Testis (tissue), 2 donors: ENCODE measurements at regions not wholly inside any gene's neighbourhood (a gene's known extent, or its start where the extent isn't known, plus 50 kb on each side); places are given as distances from the start of the nearest gene placed in this dataset.

Experiments used
- DNase-seq: peaks from one replicate; pipeline ENCODE4 v3.0.0-alpha.2; 2019
- H3K27ac ChIP-seq, 2 donors: fragments of 200-600 bp; sonication (generic); one replicate each; pipeline ENCODE4 v1.5.1; 2019
- H3K27me3 ChIP-seq: fragments of 200-600 bp; sonication (generic); one replicate; pipeline ENCODE4 v1.5.1; 2019
- H3K36me3 ChIP-seq: fragments of 200-600 bp; sonication (generic); one replicate; pipeline ENCODE4 v1.5.1; 2017; ENCODE audit warnings: low read depth; ENCODE audit errors: missing control alignments
- H3K4me1 ChIP-seq: fragments of 200-600 bp; sonication (generic); one replicate; pipeline ENCODE4 v1.5.1; 2019
- H3K4me3 ChIP-seq, 2 donors: fragments of 200-600 bp; sonication (generic); one replicate each; pipeline ENCODE4 v1.5.1; 2017 to 2019
- H3K9me3 ChIP-seq: fragments of 200-600 bp; sonication (generic); one replicate; pipeline ENCODE4 v1.5.1; 2017
- CTCF ChIP-seq, 3 experiments: fragments of 450-650 bp in 2 of 3; fragments of 200-600 bp in 1 of 3; sonication (generic) in 1 of 3; IDR thresholded peaks; one replicate each; pipeline ENCODE4 v1.5.1; 2016 to 2019; ENCODE audit warnings: antibody characterized with exemption in 3 of 3, mild to moderate bottlenecking in 2 of 3, moderate library complexity in 1 of 3
- POLR2A ChIP-seq: fragments of 450-650 bp; IDR thresholded peaks from one replicate; pipeline ENCODE4 v1.6.1; 2017; ENCODE audit warnings: antibody characterized with exemption, mild to moderate bottlenecking, moderate library complexity
- WGBS, 2 donors: methylation state at CpG; one replicate each; pipeline ENCODE4 v1.1.5; 2018; 5-methylcytosine and 5-hydroxymethylcytosine counted together
- intact Hi-C: fragments of 100-400 bp; cut with DNase I; formaldehyde crosslinking; loops from one replicate; pipeline ENCODE4 v1.15.1; 2023; ENCODE audit warnings: low total_unique reads

- TF ChIP-seq POLR2A: no peak
- no peak for TF ChIP-seq CTCF (IDR thresholded peaks at IDR 0.05)
- Histone ChIP-seq H3K4me1 (no peaks in the 10 kb centered on the region), H3K27me3 (no peaks in the 10 kb centered on the region), H3K9me3 (no peaks in the 10 kb centered on the region), H3K36me3 (no peaks in the 10 kb centered on the region), H3K4me3 (no peak overlapping the region), H3K27ac (no peak overlapping the region)
- WGBS, 2 donors: 66% methylated on average over 6 to 7 of the region's 7 CpGs
- intact Hi-C loops: no loop called here
- DNase-seq: no peak
Observed at GRCh38 chr14:29028973-29029582, 262.5 kb downstream of the FOXG1 start.

- WGBS, 2 donors: 48% methylated on average over 2 of the region's 2 CpGs
- Histone ChIP-seq H3K9me3 (no peaks in the 10 kb centered on the region), H3K36me3 (no peaks in the 10 kb centered on the region), H3K27me3 (no peaks in the 10 kb centered on the region), H3K4me1 (no peaks in the 10 kb centered on the region), H3K27ac (no peak overlapping the region), H3K4me3 (no peak overlapping the region)
- intact Hi-C loops: no loop called here
- no peak for TF ChIP-seq CTCF (IDR thresholded peaks at IDR 0.05)
- TF ChIP-seq POLR2A: no peak
- DNase-seq: no peak
Observed at GRCh38 chr14:29030121-29030520, 263.5 kb downstream of the FOXG1 start.

GRCh38 chr14:29030970-29031369 is 264.4 kb downstream of the FOXG1 start:
- WGBS, 2 donors: 90 to 94% methylated on average over 2 of the region's 2 CpGs
- no peaks in the 10 kb centered on the region for H3K27me3 ChIP-seq
- no peaks in the 10 kb centered on the region for H3K4me1 ChIP-seq
- no peaks in the 10 kb centered on the region for H3K36me3 ChIP-seq
- intact Hi-C loops: no loop called here
- H3K9me3 ChIP-seq: no peaks in the 10 kb centered on the region
- no peak overlapping the region for H3K27ac ChIP-seq
- H3K4me3 ChIP-seq: no peak overlapping the region
- TF ChIP-seq CTCF (IDR thresholded peaks at IDR 0.05) (no peak), POLR2A (no peak)
- DNase-seq: no peak

GRCh38 chr14:29035134-29035533 is 268.5 kb downstream of the FOXG1 start:
- 72 to 81% methylated on average over 3 of the region's 3 CpGs for WGBS, 2 donors
- TF ChIP-seq CTCF (IDR thresholded peaks at IDR 0.05) (no peak), POLR2A (no peak)
- H3K4me3 ChIP-seq: no peak overlapping the region
- no peak for DNase-seq
- H3K27ac ChIP-seq: no peak overlapping the region
- H3K27me3 ChIP-seq: no peaks in the 10 kb centered on the region
- H3K4me1 ChIP-seq: no peaks in the 10 kb centered on the region
- H3K9me3 ChIP-seq: no peaks in the 10 kb centered on the region
- intact Hi-C loops: no loop called here
- no peaks in the 10 kb centered on the region for H3K36me3 ChIP-seq

GRCh38 chr14:29037411-29037810 is 270.8 kb downstream of the FOXG1 start:
- Histone ChIP-seq H3K27ac (no peak overlapping the region), H3K4me3 (no peak overlapping the region), H3K9me3 (no peaks in the 10 kb centered on the region), H3K4me1 (no peaks in the 10 kb centered on the region), H3K27me3 (no peaks in the 10 kb centered on the region), H3K36me3 (no peaks in the 10 kb centered on the region)
- intact Hi-C loops: no loop called here
- DNase-seq: no peak
- no peak for TF ChIP-seq POLR2A
- no peak for TF ChIP-seq CTCF (IDR thresholded peaks at IDR 0.05)
